IMR-90 (cell line): ENCODE measurements at regions not wholly inside any gene's neighbourhood (a gene's known extent, or its start where the extent isn't known, plus 50 kb on each side); places are given as distances from the start of the nearest gene placed in this dataset.

Experiments used
- ATAC-seq: fragments of 200-7000 bp; cut with Tn5 transposase; 2 replicates; pipeline ENCODE4 v1.9.1; 2020; ENCODE audit warnings: low read depth, mild to moderate bottlenecking, moderate library complexity
- BruUV-seq: library from RNA; stranded (reverse); fragments of 400-500 nt; replicated peaks from 2 replicates; lab custom pipeline; 2021; lab: Mats Ljungman, UMichigan
- CTCF ChIA-PET: fragments of 300-600 bp; formaldehyde crosslinking; extraction: SDS; loops from one replicate; lab custom pipeline; 2021; ENCODE audit warnings: antibody characterized with exemption; lab: Yijun Ruan, JAX
- POLR2A ChIA-PET: fragments of 300-600 bp; sonication (Branson Sonifier 250); formaldehyde crosslinking; loops from one replicate; lab custom pipeline; 2022; ENCODE audit warnings: antibody characterized with exemption; ENCODE audit not compliant: unreplicated experiment; lab: Charles Lee
- DNase-seq: peaks from one replicate; pipeline ENCODE4 v3.0.0; 2013
- H2AFZ ChIP-seq: replicated peaks from 2 replicates; pipeline ENCODE3; 2013; ENCODE audit warnings: low read length, mild to moderate bottlenecking; ENCODE audit not compliant: poor library complexity
- H2AK5ac ChIP-seq: 2 replicates; pipeline ENCODE4 v1.6.1; 2013; ENCODE audit warnings: low read depth, low read length, inconsistent platforms
- H2AK9ac ChIP-seq: replicated peaks from 2 replicates; pipeline ENCODE3; 2013; ENCODE audit warnings: mild to moderate bottlenecking, low read depth, low read length, moderate library complexity; ENCODE audit not compliant: poor library complexity
- H2BK120ac ChIP-seq: 2 replicates; pipeline ENCODE4 v1.6.1; 2013; ENCODE audit warnings: low read depth, low read length, inconsistent platforms
- H2BK15ac ChIP-seq: 3 replicates; pipeline ENCODE4 v1.6.1; 2013; ENCODE audit warnings: low read depth, low read length, inconsistent platforms
- H2BK20ac ChIP-seq: 2 replicates; pipeline ENCODE4 v1.6.1; 2013; ENCODE audit warnings: low read depth, mild to moderate bottlenecking, inconsistent platforms, low read length, moderate library complexity
- H2BK5ac ChIP-seq: 2 replicates; pipeline ENCODE4 v1.6.1; 2013; ENCODE audit warnings: mild to moderate bottlenecking, low read depth, low read length, inconsistent platforms; ENCODE audit not compliant: poor library complexity, severe bottlenecking
- H3K14ac ChIP-seq: replicated peaks from 2 replicates; pipeline ENCODE4 v1.6.1; 2013; ENCODE audit warnings: low read depth, low read length, inconsistent platforms
- H3K18ac ChIP-seq: 2 replicates; pipeline ENCODE4 v1.6.1; 2013; ENCODE audit warnings: low read depth, low read length, control low read depth
- H3K23ac ChIP-seq: 2 replicates; pipeline ENCODE4 v1.6.1; 2013; ENCODE audit warnings: low read depth, low read length, inconsistent platforms
- H3K27ac ChIP-seq: 2 replicates; pipeline ENCODE4 v1.5.1; 2013; ENCODE audit warnings: mild to moderate bottlenecking, control low read depth, low read length; ENCODE audit not compliant: insufficient read depth
- H3K27me3 ChIP-seq: 2 replicates; pipeline ENCODE4 v1.6.1; 2013; ENCODE audit warnings: low read length; ENCODE audit not compliant: control insufficient read depth, insufficient read depth
- H3K36me3 ChIP-seq: 2 replicates; pipeline ENCODE4 v1.6.1; 2013; ENCODE audit warnings: low read length, mixed read lengths; ENCODE audit not compliant: control insufficient read depth, insufficient read depth
- H3K4ac ChIP-seq: 2 replicates; pipeline ENCODE4 v1.6.1; 2013; ENCODE audit warnings: low read depth, low read length, inconsistent platforms
- H3K4me1 ChIP-seq: 2 replicates; pipeline ENCODE4 v1.6.1; 2013; ENCODE audit warnings: low read length, mixed read lengths; ENCODE audit not compliant: control insufficient read depth, insufficient read depth
- H3K4me2 ChIP-seq: 2 replicates; pipeline ENCODE4 v1.6.1; 2013; ENCODE audit warnings: low read depth, mild to moderate bottlenecking, control low read depth, low read length, moderate library complexity
- H3K4me3 ChIP-seq: 2 replicates; pipeline ENCODE4 v1.5.1; 2013; ENCODE audit warnings: low read depth, mild to moderate bottlenecking, control low read depth, low read length, moderate library complexity; ENCODE audit not compliant: insufficient read depth
- H3K56ac ChIP-seq: 2 replicates; pipeline ENCODE4 v1.6.1; 2013; ENCODE audit warnings: low read length, inconsistent platforms; ENCODE audit not compliant: insufficient read depth; ENCODE audit errors: extremely low read depth
- H3K79me1 ChIP-seq, 2 experiments: 2 replicates each; pipeline ENCODE4 v1.6.1; 2013; ENCODE audit warnings: low read length in 2 of 2, inconsistent platforms in 1 of 2, low read depth in 1 of 2
- H3K9ac ChIP-seq: 2 replicates; pipeline ENCODE4 v1.6.1; 2013; ENCODE audit warnings: low read depth, low read length, control low read depth
- H3K9me1 ChIP-seq: 2 replicates; pipeline ENCODE4 v1.6.1; 2013; ENCODE audit warnings: low read length, inconsistent platforms; ENCODE audit not compliant: insufficient read depth
- H3K9me3 ChIP-seq: 2 replicates; pipeline ENCODE4 v1.6.1; 2013; ENCODE audit warnings: low read length; ENCODE audit not compliant: control insufficient read depth, insufficient read depth
- H4K20me1 ChIP-seq: 2 replicates; pipeline ENCODE4 v1.6.1; 2013; ENCODE audit warnings: low read length, inconsistent platforms; ENCODE audit not compliant: insufficient read depth
- H4K5ac ChIP-seq: 2 replicates; pipeline ENCODE4 v1.6.1; 2013; ENCODE audit warnings: mild to moderate bottlenecking, low read depth, low read length, control low read depth
- H4K8ac ChIP-seq, 2 experiments: 2 replicates each; pipeline ENCODE4 v1.6.1; 2013; ENCODE audit warnings: low read depth in 2 of 2, low read length in 2 of 2, control low read depth in 1 of 2, inconsistent platforms in 1 of 2
- H4K91ac ChIP-seq: 2 replicates; pipeline ENCODE4 v1.6.1; 2013; ENCODE audit warnings: low read depth, low read length, inconsistent platforms; ENCODE audit not compliant: insufficient read depth
- BHLHE40 ChIP-seq: fragments of 150-350 bp; IDR thresholded peaks from 2 replicates; pipeline ENCODE4 v1.6.1; 2016; ENCODE audit warnings: mild to moderate bottlenecking, low read depth, low read length
- CEBPB ChIP-seq: IDR thresholded peaks from 2 replicates; pipeline ENCODE4 v1.6.1; 2012; ENCODE audit warnings: low read depth, low read length, improper control_type of control experiment
- CHD1 ChIP-seq: IDR thresholded peaks from 2 replicates; pipeline ENCODE4 v1.6.1; 2012; ENCODE audit warnings: low read depth, low read length, improper control_type of control experiment
- CTCF ChIP-seq: conservative IDR thresholded peaks from 2 replicates; pipeline ENCODE4 v1.5.1; 2012; ENCODE audit warnings: mild to moderate bottlenecking, low read depth, low read length, improper control_type of control experiment
- ELK1 ChIP-seq: fragments of 150-350 bp; IDR thresholded peaks from 2 replicates; pipeline ENCODE4 v1.6.1; 2016; ENCODE audit warnings: low read depth, mild to moderate bottlenecking, low read length, moderate library complexity, borderline replicate concordance
- FOS ChIP-seq: fragments of 150-350 bp; IDR thresholded peaks from 2 replicates; pipeline ENCODE4 v1.6.1; 2016; ENCODE audit warnings: low read depth, low read length
- MAFK ChIP-seq: IDR thresholded peaks from 2 replicates; pipeline ENCODE4 v1.6.1; 2012; ENCODE audit warnings: low read depth, low read length, improper control_type of control experiment
- MAZ ChIP-seq: IDR thresholded peaks from 2 replicates; pipeline ENCODE4 v1.6.1; 2012; ENCODE audit warnings: low read depth, mild to moderate bottlenecking, low read length, improper control_type of control experiment, moderate library complexity, borderline replicate concordance
- MXI1 ChIP-seq: IDR thresholded peaks from 2 replicates; pipeline ENCODE4 v1.6.1; 2012; ENCODE audit warnings: low read depth, mild to moderate bottlenecking, low read length, moderate library complexity, borderline replicate concordance
- NFE2L2 ChIP-seq: fragments of 150-350 bp; IDR thresholded peaks from 2 replicates; pipeline ENCODE4 v1.6.1; 2016; ENCODE audit warnings: low read depth, mild to moderate bottlenecking, low read length
- POLR2A ChIP-seq: IDR thresholded peaks from 2 replicates; pipeline ENCODE4 v1.6.1; 2012; ENCODE audit warnings: mild to moderate bottlenecking, low read depth, low read length
- RAD21 ChIP-seq: IDR thresholded peaks from 2 replicates; pipeline ENCODE4 v1.6.1; 2012; ENCODE audit warnings: low read length, improper control_type of control experiment
- RCOR1 ChIP-seq: IDR thresholded peaks from 2 replicates; pipeline ENCODE4 v1.6.1; 2012; ENCODE audit warnings: mild to moderate bottlenecking, low read length, improper control_type of control experiment; ENCODE audit not compliant: insufficient replicate concordance
- RFX5 ChIP-seq: IDR thresholded peaks from 2 replicates; pipeline ENCODE4 v1.8.0; 2012; ENCODE audit warnings: low read depth, mild to moderate bottlenecking, low read length, moderate library complexity
- SMC3 ChIP-seq: fragments of 150-350 bp; IDR thresholded peaks from 2 replicates; pipeline ENCODE4 v1.6.1; 2016; ENCODE audit warnings: low read depth, mild to moderate bottlenecking, antibody characterized with exemption, low read length, moderate library complexity
- USF2 ChIP-seq: fragments of 150-350 bp; IDR thresholded peaks from 2 replicates; pipeline ENCODE4 v1.6.1; 2017; ENCODE audit warnings: mild to moderate bottlenecking, antibody characterized with exemption, low read length, low read depth
- WGBS, 2 experiments: methylation state at CpG; one replicate each; pipeline versions ENCODE4 v1.1.5 to v1.1.7; 2013; ENCODE audit warnings: missing lambda C conversion rate in 2 of 2; ENCODE audit not compliant: insufficient read length in 1 of 2; ENCODE audit errors: extremely low coverage in 2 of 2; 5-methylcytosine and 5-hydroxymethylcytosine counted together
- dilution Hi-C: fragments of 300-500 bp; cut with HindIII; formaldehyde crosslinking; loops from one replicate; pipeline ENCODE4 v1.14.3; 2018; ENCODE audit warnings: low sequenced_read_pairs; ENCODE audit not compliant: unreplicated experiment
- in situ Hi-C: fragments of 300-500 bp; cut with MboI; formaldehyde crosslinking; loops from 3 replicates; pipeline ENCODE4 v1.14.3; 2019; ENCODE audit warnings: low sequenced_read_pairs, inconsistent platforms, mixed read lengths
- intact Hi-C: fragments of 100-400 bp; cut with micrococcal nuclease; formaldehyde crosslinking; loops from 2 replicates; pipeline ENCODE4 v1.10.0; 2022

GRCh38 chr2:241956521-241957110, 87.1 kb downstream of the RTP5 start:
- Histone ChIP-seq H3K9me3 (no peaks in the 10 kb centered on the region), H2AK5ac (no peak overlapping the region), H4K5ac (no peak overlapping the region), H2AFZ (no peak overlapping the region), H3K18ac (no peak overlapping the region), H3K79me1 (no peaks in the 10 kb centered on the region), H4K8ac (no peak overlapping the region), H3K23ac (no peak overlapping the region), H3K4me3 (no peak overlapping the region), H3K56ac (no peak overlapping the region), H3K14ac (no peak overlapping the region), H3K27me3 (peaks cover 23% of the 10 kb centered on the region), H3K4me2 (no peak overlapping the region), H3K27ac (no peak overlapping the region), H4K91ac (no peak overlapping the region), H2AK9ac (no peak overlapping the region), H2BK120ac (no peak overlapping the region), H3K36me3 (no peaks in the 10 kb centered on the region), H2BK15ac (no peak overlapping the region), H3K4me1 (no peaks in the 10 kb centered on the region), H3K4ac (no peak overlapping the region), H3K9ac (no peak overlapping the region), H4K20me1 (no peaks in the 10 kb centered on the region), H2BK5ac (no peak overlapping the region), H2BK20ac (no peak overlapping the region), H3K9me1 (no peaks in the 10 kb centered on the region)
- ATAC-seq: no peak
- no TSS peak for BruUV-seq
- CTCF ChIA-PET: no interaction called here
- no peak for DNase-seq
- 85% methylated on average over 10 of the region's 13 CpGs; no CpG with 5 or more reads in 1 of the 2 experiments for WGBS, 2 experiments
- intact Hi-C loops: no loop called here
- TF ChIP-seq NFE2L2 (no peak), MXI1 (no peak), RAD21 (no peak), CEBPB (no peak), MAFK (no peak), USF2 (no peak), POLR2A (no peak), FOS (no peak), BHLHE40 (no peak), CTCF (no peak), CHD1 (no peak), RFX5 (no peak), MAZ (no peak), RCOR1 (no peak), ELK1 (no peak), SMC3 (no peak)
- dilution Hi-C loops: no loop called here
- in situ Hi-C loops: no loop called here
- POLR2A ChIA-PET: no interaction called here
